Fibroblast of villous mesenchyme (primary cell): ENCODE measurements at regions not wholly inside any gene's neighbourhood (a gene's known extent, or its start where the extent isn't known, plus 50 kb on each side); places are given as distances from the start of the nearest gene placed in this dataset.

Source experiments
- DNase-seq: peaks from one replicate; pipeline ENCODE4 v3.0.0-alpha.2; 2010; ENCODE audit warnings: low read depth
- H3K4me3 ChIP-seq: 2 replicates; pipeline ENCODE4 v1.5.1; 2011; ENCODE audit warnings: low read depth, mild to moderate bottlenecking, low read length
- CTCF ChIP-seq: IDR thresholded peaks from 2 replicates; pipeline ENCODE4 v1.5.1; 2012; ENCODE audit warnings: low read depth, mild to moderate bottlenecking, low read length; ENCODE audit not compliant: insufficient read depth

GRCh38 chr9:118455788-118456187 lies 751.6 kb downstream of the TLR4 start:
- TF ChIP-seq CTCF, result no peak
- DNase-seq, result no peak
- H3K4me3 ChIP-seq, result no peak overlapping the region

GRCh38 chr9:118457171-118458000 lies 753.2 kb downstream of the TLR4 start:
- TF ChIP-seq CTCF, result no peak
- no peak overlapping the region for H3K4me3 ChIP-seq
- DNase-seq, result no peak

- H3K4me3 ChIP-seq, result no peak overlapping the region
- TF ChIP-seq CTCF, result no peak
- DNase-seq, result no peak
These were observed 755.7 kb downstream of the TLR4 start for GRCh38 chr9:118459913-118460312.

- no peak for TF ChIP-seq CTCF
- no peak for DNase-seq
- no peak overlapping the region for H3K4me3 ChIP-seq
These were observed 759.2 kb downstream of the TLR4 start for GRCh38 chr9:118463419-118463818.

GRCh38 chr9:118473521-118473920 lies 769.3 kb downstream of the TLR4 start:
- DNase-seq, result no peak
- no peak overlapping the region for H3K4me3 ChIP-seq
- no peak for TF ChIP-seq CTCF

GRCh38 chr9:118478752-118479151 lies 774.5 kb downstream of the TLR4 start:
- DNase-seq, result no peak
- no peak overlapping the region for H3K4me3 ChIP-seq
- no peak for TF ChIP-seq CTCF

- no peak overlapping the region for H3K4me3 ChIP-seq
- no peak for TF ChIP-seq CTCF
- no peak for DNase-seq
These were observed 778.1 kb downstream of the TLR4 start for GRCh38 chr9:118482306-118482705.
